ENCODE measurements at regions not wholly inside any gene's neighbourhood (a gene's known extent, or its start where the extent isn't known, plus 50 kb on each side); places are given as distances from the start of the nearest gene placed in this dataset.

DNA sequence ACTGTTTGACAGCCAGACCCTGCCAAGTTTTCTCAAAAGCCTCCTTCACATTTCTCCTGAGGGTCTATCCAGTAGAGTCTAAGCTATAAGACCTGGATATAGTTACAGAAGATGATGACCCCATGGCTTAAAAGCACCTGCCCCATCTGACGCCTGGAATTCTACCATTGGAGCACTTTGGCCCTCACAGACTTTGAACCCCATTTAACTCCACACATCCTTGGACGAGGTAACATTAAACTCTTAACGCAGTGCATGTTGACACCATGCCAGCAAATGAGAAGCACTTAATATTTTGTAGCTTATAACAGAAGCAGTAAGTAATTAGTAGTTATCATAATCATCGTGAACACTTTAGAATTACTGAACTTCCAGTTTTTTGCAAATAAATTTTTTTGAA, 61.9 kb upstream of the SMNDC1 start:
- Histone ChIP-seq H3K4me1 (no peaks in the 10 kb centered on the region), H3K36me3 (ENCODE audit: low read depth, missing control alignments) (no peaks in the 10 kb centered on the region), H3K4me3 (no peak overlapping the region), H3K9me3 (no peaks in the 10 kb centered on the region), H3K27me3 (no peaks in the 10 kb centered on the region), H3K27ac (no peak overlapping the region)
- 81 to 87% methylated on average over 4 of the region's 4 CpGs for WGBS, 2 donors
- TF ChIP-seq CTCF (IDR thresholded peaks at IDR 0.05) = no peak
- TF ChIP-seq POLR2A (IDR thresholded peaks at IDR 0.05) = no peak
- DNase-seq = no peak
- intact Hi-C loops (cut with DNase I; ENCODE audit: low total_unique reads) = no loop called here

DNA sequence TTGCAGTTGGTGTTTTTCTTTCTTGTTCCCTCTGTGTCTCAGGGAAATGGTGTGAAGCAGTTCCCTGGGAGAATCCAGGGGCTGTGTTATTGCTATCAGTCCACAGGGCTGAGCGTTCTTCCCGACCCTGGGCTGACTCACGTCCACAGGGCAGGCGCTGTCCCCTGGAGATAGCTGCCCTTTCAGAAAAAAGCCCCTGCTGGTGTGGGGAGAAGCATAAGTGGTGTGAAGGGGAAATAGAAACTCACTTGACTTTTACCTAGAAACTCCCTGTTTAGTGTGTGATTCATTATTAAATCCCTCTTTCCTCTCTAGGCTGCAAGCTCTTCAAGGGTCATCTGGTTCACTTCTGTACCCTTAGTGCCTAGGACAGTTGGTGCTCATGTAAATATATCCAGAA, 63.3 kb upstream of the SMNDC1 start:
- no peaks in the 10 kb centered on the region for H3K9me3 ChIP-seq
- no peaks in the 10 kb centered on the region for H3K4me1 ChIP-seq
- no peaks in the 10 kb centered on the region for H3K27me3 ChIP-seq
- H3K36me3 ChIP-seq (ENCODE audit: low read depth, missing control alignments) = no peaks in the 10 kb centered on the region
- 49% methylated on average over 4 of the region's 4 CpGs for WGBS, 2 donors
- H3K4me3 ChIP-seq = no peak overlapping the region
- intact Hi-C loops (cut with DNase I; ENCODE audit: low total_unique reads) = no loop called here
- H3K27ac ChIP-seq = no peak overlapping the region
- no peak for DNase-seq
- TF ChIP-seq POLR2A (IDR thresholded peaks at IDR 0.05) = no peak
- TF ChIP-seq CTCF (IDR thresholded peaks at IDR 0.05) = no peak

GRCh38 chr10:110368556-110368955, 63.8 kb upstream of the SMNDC1 start:
- Histone ChIP-seq H3K36me3 (ENCODE audit: low read depth, missing control alignments) (no peaks in the 10 kb centered on the region), H3K27ac (no peak overlapping the region), H3K4me3 (no peak overlapping the region), H3K9me3 (no peaks in the 10 kb centered on the region), H3K4me1 (no peaks in the 10 kb centered on the region), H3K27me3 (no peaks in the 10 kb centered on the region)
- 56 to 59% methylated on average over 3 of the region's 3 CpGs for WGBS, 2 donors
- no peak for DNase-seq
- TF ChIP-seq CTCF (IDR thresholded peaks at IDR 0.05) (no peak), POLR2A (IDR thresholded peaks at IDR 0.05) (no peak)
- intact Hi-C loops (cut with DNase I; ENCODE audit: low total_unique reads) = no loop called here

DNA sequence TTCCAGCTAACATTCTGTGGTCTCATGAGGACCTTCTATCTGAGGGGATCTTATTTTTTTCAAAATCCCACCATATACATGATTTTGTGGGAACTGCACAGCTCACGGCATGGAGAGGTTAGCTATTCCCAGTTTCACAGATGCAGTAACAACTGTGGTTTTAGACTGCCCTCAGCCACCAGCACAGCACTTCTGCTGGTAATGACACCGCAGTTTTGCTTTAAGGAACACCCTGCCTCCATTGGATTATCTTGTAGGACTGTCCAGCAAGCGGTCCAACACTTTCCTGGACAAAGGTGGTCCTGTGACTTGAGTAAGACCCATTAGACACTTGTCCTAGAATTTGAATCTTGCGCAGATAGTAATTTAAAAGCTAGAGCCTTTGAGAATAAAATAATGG, 65.3 kb upstream of the SMNDC1 start:
- Histone ChIP-seq H3K27ac (no peak overlapping the region), H3K36me3 (ENCODE audit: low read depth, missing control alignments) (no peaks in the 10 kb centered on the region), H3K4me1 (no peaks in the 10 kb centered on the region), H3K9me3 (no peaks in the 10 kb centered on the region), H3K4me3 (no peak overlapping the region), H3K27me3 (no peaks in the 10 kb centered on the region)
- intact Hi-C loops (cut with DNase I; ENCODE audit: low total_unique reads) = no loop called here
- DNase-seq = no peak
- 90 to 96% methylated on average over 4 of the region's 4 CpGs for WGBS, 2 donors
- no peak for TF ChIP-seq CTCF (IDR thresholded peaks at IDR 0.05)
- no peak for TF ChIP-seq POLR2A (IDR thresholded peaks at IDR 0.05)

DNA sequence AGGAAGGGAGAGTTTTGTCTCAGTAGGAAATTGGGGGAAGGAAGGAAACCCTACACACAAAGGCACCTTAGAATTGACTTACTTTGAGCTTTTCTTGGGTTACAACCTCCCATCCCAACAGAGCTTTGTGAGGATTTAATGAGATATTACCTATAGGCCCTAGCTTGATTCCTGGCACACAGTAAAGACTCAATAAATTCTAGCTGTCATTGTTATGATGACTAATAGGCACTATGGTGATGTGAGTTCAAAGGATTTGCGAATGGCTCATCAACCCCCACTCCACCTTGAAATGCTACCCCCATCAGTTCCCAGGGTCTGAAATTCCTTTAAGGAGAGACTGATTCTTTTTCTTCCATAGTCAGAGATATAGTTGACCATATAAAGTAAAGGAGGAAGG, 67.9 kb upstream of the SMNDC1 start:
- no peaks in the 10 kb centered on the region for H3K36me3 ChIP-seq (ENCODE audit: low read depth, missing control alignments)
- H3K27me3 ChIP-seq = no peaks in the 10 kb centered on the region
- TF ChIP-seq POLR2A (IDR thresholded peaks at IDR 0.05) (no peak), CTCF (IDR thresholded peaks at IDR 0.05) (no peak)
- H3K27ac ChIP-seq = no peak overlapping the region
- DNase-seq = no peak
- H3K4me3 ChIP-seq = no peak overlapping the region
- 82 to 89% methylated on average over 1 of the region's 1 CpG for WGBS, 2 donors
- H3K9me3 ChIP-seq = no peaks in the 10 kb centered on the region
- H3K4me1 ChIP-seq = no peaks in the 10 kb centered on the region
- intact Hi-C loops (cut with DNase I; ENCODE audit: low total_unique reads) = no loop called here
